ENCODE measurements at regions not wholly inside any gene's neighbourhood (a gene's known extent, or its start where the extent isn't known, plus 50 kb on each side); places are given as distances from the start of the nearest gene placed in this dataset.

- TF ChIP-seq CTCF (IDR thresholded peaks at IDR 0.05), result no peak
- TF ChIP-seq EP300 (IDR thresholded peaks at IDR 0.05), result no peak
- no peak for TF ChIP-seq POLR2A (IDR thresholded peaks at IDR 0.05)
Measured at GRCh38 chr2:204341887-204342276, 203.4 kb upstream of the PARD3B start.

All from stomach (tissue), 4 donors.